Activated CD8-positive, alpha-beta memory T cell treated with anti-CD3 and anti-CD28 coated beads, Interleukin-2, amount 50 U/mL, for 1 hour (primary cell): ENCODE measurements at regions not wholly inside any gene's neighbourhood (a gene's known extent, or its start where the extent isn't known, plus 50 kb on each side); places are given as distances from the start of the nearest gene placed in this dataset.

Source experiments
- DNase-seq: peaks from one replicate; pipeline ENCODE4 v3.0.0-alpha.2; 2020; ENCODE audit errors: extremely low read depth

GRCh38 chr5:73291873-73292272, 118.9 kb downstream of the TMEM174 start:
- no peak for DNase-seq

- DNase-seq = no peak
Measured at GRCh38 chr5:73290242-73290641, 117.2 kb downstream of the TMEM174 start.

- DNase-seq = no peak
Measured at GRCh38 chr5:73288803-73289720, 116.1 kb downstream of the TMEM174 start.

GRCh38 chr5:73286896-73287295, 113.9 kb downstream of the TMEM174 start:
- DNase-seq = no peak

GRCh38 chr5:73284985-73285384, 112.0 kb downstream of the TMEM174 start:
- DNase-seq = no peak

GRCh38 chr5:73284220-73284795, 111.3 kb downstream of the TMEM174 start:
- no peak for DNase-seq

GRCh38 chr5:73282923-73283322, 109.9 kb downstream of the TMEM174 start:
- DNase-seq = no peak

- DNase-seq = no peak
Measured at GRCh38 chr5:73282383-73282782, 109.4 kb downstream of the TMEM174 start.

- DNase-seq = no peak
Measured at GRCh38 chr5:73280821-73281746, 108.1 kb downstream of the TMEM174 start.

GRCh38 chr5:73280386-73280785, 107.4 kb downstream of the TMEM174 start:
- no peak for DNase-seq

- DNase-seq = no peak
Measured at GRCh38 chr5:73279805-73280204, 106.8 kb downstream of the TMEM174 start.

GRCh38 chr5:73278693-73279092, 105.7 kb downstream of the TMEM174 start:
- no peak for DNase-seq

- no peak for DNase-seq
Measured at GRCh38 chr5:73274881-73275663, 102.1 kb downstream of the TMEM174 start.

GRCh38 chr5:73274121-73274520, 101.1 kb downstream of the TMEM174 start:
- DNase-seq = no peak

GRCh38 chr5:73273379-73274050, 100.5 kb downstream of the TMEM174 start:
- DNase-seq = no peak

- DNase-seq = no peak
Measured at GRCh38 chr5:73272351-73272750, 99.4 kb downstream of the TMEM174 start.

- no peak for DNase-seq
Measured at GRCh38 chr5:73268826-73269225, 95.8 kb downstream of the TMEM174 start.

GRCh38 chr5:73267766-73268435, 94.9 kb downstream of the TMEM174 start:
- DNase-seq = no peak

GRCh38 chr5:73266925-73267765, 94.2 kb downstream of the TMEM174 start:
- DNase-seq = no peak
